K562 (cell line): ENCODE measurements at regions not wholly inside any gene's neighbourhood (a gene's known extent, or its start where the extent isn't known, plus 50 kb on each side); places are given as distances from the start of the nearest gene placed in this dataset.
A peak's percentile ranks its signal among the peaks of the same experiment; 100 is the strongest.

Experiments
- ATF7 ChIP-seq: fragments of 450-650 bp; IDR thresholded peaks from 2 replicates; pipeline ENCODE4 v1.7.1; 2014; ENCODE audit warnings: mild to moderate bottlenecking, moderate library complexity
- C11orf30 ChIP-seq: fragments of 450-650 bp; IDR thresholded peaks from 2 replicates; pipeline ENCODE4 v1.6.1; 2016; ENCODE audit warnings: low read depth, mild to moderate bottlenecking
- ESRRA ChIP-seq: fragments of 450-650 bp; IDR thresholded peaks from 2 replicates; pipeline ENCODE4 v1.6.1; 2014; ENCODE audit warnings: low read depth, mild to moderate bottlenecking, moderate library complexity, borderline replicate concordance
- HMGN3 ChIP-seq: IDR thresholded peaks from 2 replicates; pipeline ENCODE4 v1.6.1; 2011; ENCODE audit warnings: borderline replicate concordance, low read depth, mild to moderate bottlenecking, mixed read lengths, low read length; ENCODE audit not compliant: insufficient read length; ENCODE audit errors: extremely low read depth
- NRF1 ChIP-seq, 2 experiments: fragments of 450-650 bp; IDR thresholded peaks in 1 of 2; conservative IDR thresholded peaks in 1 of 2; 2 replicates each; pipeline ENCODE4 v1.6.1; 2014; ENCODE audit warnings: mild to moderate bottlenecking in 2 of 2
- PHF20 ChIP-seq: fragments of 450-650 bp; IDR thresholded peaks from 2 replicates; pipeline ENCODE4 v1.6.1; 2018; ENCODE audit not compliant: partially characterized antibody
- POLR2G ChIP-seq: fragments of 200-400 bp; formaldehyde crosslinking; IDR thresholded peaks from 2 replicates; pipeline ENCODE4 v1.6.1; 2017; ENCODE audit warnings: low read depth, mild to moderate bottlenecking, antibody characterized with exemption, low read length, moderate library complexity
- TAF9B ChIP-seq: fragments of 450-650 bp; IDR thresholded peaks from 2 replicates; pipeline ENCODE4 v1.6.1; 2018; ENCODE audit warnings: mild to moderate bottlenecking; ENCODE audit not compliant: partially characterized antibody
- TF ChIP-seq, protein P1 (sequence below): fragments of 450-650 bp; IDR thresholded peaks from 2 replicates; pipeline ENCODE4 v1.6.1; 2016; ENCODE audit warnings: mild to moderate bottlenecking, moderate library complexity
- TF ChIP-seq, protein P2 (sequence below), 2 experiments: fragments of 450-650 bp; IDR thresholded peaks; 2 replicates each; pipeline ENCODE4 v1.6.1; 2018; ENCODE audit warnings: mild to moderate bottlenecking in 2 of 2, low read depth in 1 of 2; ENCODE audit not compliant: partially characterized antibody in 2 of 2

DNA sequence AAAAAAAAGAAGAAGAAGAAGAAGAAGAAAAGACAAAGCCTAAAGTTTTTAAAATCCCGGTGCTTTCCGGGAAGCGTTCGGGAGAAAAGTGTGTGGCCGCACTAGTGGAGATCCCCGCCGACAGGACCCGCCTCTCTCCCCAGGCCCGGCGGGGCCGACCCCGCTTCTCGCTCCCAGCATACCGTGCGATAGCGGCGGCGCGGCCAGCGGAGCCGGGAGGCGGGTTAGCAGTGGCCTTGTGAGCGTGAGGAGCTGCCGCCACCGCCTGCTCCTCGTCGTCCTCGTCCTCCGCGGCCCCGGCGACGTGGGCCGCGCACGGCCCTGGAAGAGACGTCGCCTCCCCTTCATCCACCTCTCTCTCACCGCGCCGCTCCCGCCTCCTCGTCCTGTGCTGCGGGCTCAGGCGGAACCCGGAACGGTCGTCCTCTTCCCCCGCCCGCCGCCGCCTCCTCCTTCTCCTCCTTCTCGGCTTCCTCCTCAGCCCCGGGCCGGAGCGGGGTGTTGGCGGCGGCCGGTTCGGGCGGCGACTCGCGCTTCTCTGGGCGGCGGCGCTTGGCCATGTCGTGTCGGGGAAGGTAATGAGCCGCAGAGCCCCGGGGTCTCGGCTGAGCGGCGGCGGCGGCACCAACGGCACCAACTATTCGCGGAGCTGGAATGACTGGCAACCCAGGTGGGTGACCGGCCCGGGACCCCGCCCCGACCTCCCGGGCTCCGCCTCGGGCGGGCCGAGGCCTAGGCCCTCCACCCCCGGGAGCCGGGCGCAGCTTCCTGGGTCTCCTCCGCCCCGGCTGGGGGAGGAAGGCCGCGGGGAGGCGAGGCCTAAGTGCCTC lies 62.6 kb upstream of the CDR2 start (continued):
- TF ChIP-seq, protein P1, sequence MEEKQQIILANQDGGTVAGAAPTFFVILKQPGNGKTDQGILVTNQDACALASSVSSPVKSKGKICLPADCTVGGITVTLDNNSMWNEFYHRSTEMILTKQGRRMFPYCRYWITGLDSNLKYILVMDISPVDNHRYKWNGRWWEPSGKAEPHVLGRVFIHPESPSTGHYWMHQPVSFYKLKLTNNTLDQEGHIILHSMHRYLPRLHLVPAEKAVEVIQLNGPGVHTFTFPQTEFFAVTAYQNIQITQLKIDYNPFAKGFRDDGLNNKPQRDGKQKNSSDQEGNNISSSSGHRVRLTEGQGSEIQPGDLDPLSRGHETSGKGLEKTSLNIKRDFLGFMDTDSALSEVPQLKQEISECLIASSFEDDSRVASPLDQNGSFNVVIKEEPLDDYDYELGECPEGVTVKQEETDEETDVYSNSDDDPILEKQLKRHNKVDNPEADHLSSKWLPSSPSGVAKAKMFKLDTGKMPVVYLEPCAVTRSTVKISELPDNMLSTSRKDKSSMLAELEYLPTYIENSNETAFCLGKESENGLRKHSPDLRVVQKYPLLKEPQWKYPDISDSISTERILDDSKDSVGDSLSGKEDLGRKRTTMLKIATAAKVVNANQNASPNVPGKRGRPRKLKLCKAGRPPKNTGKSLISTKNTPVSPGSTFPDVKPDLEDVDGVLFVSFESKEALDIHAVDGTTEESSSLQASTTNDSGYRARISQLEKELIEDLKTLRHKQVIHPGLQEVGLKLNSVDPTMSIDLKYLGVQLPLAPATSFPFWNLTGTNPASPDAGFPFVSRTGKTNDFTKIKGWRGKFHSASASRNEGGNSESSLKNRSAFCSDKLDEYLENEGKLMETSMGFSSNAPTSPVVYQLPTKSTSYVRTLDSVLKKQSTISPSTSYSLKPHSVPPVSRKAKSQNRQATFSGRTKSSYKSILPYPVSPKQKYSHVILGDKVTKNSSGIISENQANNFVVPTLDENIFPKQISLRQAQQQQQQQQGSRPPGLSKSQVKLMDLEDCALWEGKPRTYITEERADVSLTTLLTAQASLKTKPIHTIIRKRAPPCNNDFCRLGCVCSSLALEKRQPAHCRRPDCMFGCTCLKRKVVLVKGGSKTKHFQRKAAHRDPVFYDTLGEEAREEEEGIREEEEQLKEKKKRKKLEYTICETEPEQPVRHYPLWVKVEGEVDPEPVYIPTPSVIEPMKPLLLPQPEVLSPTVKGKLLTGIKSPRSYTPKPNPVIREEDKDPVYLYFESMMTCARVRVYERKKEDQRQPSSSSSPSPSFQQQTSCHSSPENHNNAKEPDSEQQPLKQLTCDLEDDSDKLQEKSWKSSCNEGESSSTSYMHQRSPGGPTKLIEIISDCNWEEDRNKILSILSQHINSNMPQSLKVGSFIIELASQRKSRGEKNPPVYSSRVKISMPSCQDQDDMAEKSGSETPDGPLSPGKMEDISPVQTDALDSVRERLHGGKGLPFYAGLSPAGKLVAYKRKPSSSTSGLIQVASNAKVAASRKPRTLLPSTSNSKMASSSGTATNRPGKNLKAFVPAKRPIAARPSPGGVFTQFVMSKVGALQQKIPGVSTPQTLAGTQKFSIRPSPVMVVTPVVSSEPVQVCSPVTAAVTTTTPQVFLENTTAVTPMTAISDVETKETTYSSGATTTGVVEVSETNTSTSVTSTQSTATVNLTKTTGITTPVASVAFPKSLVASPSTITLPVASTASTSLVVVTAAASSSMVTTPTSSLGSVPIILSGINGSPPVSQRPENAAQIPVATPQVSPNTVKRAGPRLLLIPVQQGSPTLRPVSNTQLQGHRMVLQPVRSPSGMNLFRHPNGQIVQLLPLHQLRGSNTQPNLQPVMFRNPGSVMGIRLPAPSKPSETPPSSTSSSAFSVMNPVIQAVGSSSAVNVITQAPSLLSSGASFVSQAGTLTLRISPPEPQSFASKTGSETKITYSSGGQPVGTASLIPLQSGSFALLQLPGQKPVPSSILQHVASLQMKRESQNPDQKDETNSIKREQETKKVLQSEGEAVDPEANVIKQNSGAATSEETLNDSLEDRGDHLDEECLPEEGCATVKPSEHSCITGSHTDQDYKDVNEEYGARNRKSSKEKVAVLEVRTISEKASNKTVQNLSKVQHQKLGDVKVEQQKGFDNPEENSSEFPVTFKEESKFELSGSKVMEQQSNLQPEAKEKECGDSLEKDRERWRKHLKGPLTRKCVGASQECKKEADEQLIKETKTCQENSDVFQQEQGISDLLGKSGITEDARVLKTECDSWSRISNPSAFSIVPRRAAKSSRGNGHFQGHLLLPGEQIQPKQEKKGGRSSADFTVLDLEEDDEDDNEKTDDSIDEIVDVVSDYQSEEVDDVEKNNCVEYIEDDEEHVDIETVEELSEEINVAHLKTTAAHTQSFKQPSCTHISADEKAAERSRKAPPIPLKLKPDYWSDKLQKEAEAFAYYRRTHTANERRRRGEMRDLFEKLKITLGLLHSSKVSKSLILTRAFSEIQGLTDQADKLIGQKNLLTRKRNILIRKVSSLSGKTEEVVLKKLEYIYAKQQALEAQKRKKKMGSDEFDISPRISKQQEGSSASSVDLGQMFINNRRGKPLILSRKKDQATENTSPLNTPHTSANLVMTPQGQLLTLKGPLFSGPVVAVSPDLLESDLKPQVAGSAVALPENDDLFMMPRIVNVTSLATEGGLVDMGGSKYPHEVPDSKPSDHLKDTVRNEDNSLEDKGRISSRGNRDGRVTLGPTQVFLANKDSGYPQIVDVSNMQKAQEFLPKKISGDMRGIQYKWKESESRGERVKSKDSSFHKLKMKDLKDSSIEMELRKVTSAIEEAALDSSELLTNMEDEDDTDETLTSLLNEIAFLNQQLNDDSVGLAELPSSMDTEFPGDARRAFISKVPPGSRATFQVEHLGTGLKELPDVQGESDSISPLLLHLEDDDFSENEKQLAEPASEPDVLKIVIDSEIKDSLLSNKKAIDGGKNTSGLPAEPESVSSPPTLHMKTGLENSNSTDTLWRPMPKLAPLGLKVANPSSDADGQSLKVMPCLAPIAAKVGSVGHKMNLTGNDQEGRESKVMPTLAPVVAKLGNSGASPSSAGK = peak; percentile 57; the same call in 1 of the 2 replicates
- 0 out of 2 replicates have a peak, but pooled peaks have one; percentile 35 for TF ChIP-seq ATF7
- TF ChIP-seq, protein P2, sequence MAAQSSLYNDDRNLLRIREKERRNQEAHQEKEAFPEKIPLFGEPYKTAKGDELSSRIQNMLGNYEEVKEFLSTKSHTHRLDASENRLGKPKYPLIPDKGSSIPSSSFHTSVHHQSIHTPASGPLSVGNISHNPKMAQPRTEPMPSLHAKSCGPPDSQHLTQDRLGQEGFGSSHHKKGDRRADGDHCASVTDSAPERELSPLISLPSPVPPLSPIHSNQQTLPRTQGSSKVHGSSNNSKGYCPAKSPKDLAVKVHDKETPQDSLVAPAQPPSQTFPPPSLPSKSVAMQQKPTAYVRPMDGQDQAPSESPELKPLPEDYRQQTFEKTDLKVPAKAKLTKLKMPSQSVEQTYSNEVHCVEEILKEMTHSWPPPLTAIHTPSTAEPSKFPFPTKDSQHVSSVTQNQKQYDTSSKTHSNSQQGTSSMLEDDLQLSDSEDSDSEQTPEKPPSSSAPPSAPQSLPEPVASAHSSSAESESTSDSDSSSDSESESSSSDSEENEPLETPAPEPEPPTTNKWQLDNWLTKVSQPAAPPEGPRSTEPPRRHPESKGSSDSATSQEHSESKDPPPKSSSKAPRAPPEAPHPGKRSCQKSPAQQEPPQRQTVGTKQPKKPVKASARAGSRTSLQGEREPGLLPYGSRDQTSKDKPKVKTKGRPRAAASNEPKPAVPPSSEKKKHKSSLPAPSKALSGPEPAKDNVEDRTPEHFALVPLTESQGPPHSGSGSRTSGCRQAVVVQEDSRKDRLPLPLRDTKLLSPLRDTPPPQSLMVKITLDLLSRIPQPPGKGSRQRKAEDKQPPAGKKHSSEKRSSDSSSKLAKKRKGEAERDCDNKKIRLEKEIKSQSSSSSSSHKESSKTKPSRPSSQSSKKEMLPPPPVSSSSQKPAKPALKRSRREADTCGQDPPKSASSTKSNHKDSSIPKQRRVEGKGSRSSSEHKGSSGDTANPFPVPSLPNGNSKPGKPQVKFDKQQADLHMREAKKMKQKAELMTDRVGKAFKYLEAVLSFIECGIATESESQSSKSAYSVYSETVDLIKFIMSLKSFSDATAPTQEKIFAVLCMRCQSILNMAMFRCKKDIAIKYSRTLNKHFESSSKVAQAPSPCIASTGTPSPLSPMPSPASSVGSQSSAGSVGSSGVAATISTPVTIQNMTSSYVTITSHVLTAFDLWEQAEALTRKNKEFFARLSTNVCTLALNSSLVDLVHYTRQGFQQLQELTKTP (IDR thresholded peaks at IDR 0.05; ENCODE audit: low read depth in 1 of 2, partially characterized antibody in 2 of 2) = peak; percentile 35 to 87
- TF ChIP-seq TAF9B = peak; percentile 39
- peak; percentile 25; the same call in 1 of the 2 replicates for TF ChIP-seq C11orf30
- TF ChIP-seq HMGN3 = peak; percentile 27
- TF ChIP-seq POLR2G = peak; percentile 90
- 0 out of 2 replicates have a peak, but pooled peaks have one; percentile 44 for TF ChIP-seq ESRRA
- TF ChIP-seq PHF20 = peak; percentile 43
- peak; percentile 34 to 46; a peak in 3 of 4 replicates for TF ChIP-seq NRF1 (conservative IDR thresholded peaks at IDR 0.05 in 1 of 2, IDR thresholded peaks at IDR 0.05 in 1 of 2)
